Stimulated activated CD4-positive, alpha-beta T cell treated with anti-CD3 and anti-CD28 coated beads, TNF-alpha, amount 100 ng/mL, for 4 hours (primary cell): ENCODE measurements at regions not wholly inside any gene's neighbourhood (a gene's known extent, or its start where the extent isn't known, plus 50 kb on each side); places are given as distances from the start of the nearest gene placed in this dataset.

Source experiments
- DNase-seq, 3 experiments: peaks; one replicate each; pipeline ENCODE4 v3.0.0-alpha.2; 2020; ENCODE audit warnings: low read depth in 3 of 3

DNA sequence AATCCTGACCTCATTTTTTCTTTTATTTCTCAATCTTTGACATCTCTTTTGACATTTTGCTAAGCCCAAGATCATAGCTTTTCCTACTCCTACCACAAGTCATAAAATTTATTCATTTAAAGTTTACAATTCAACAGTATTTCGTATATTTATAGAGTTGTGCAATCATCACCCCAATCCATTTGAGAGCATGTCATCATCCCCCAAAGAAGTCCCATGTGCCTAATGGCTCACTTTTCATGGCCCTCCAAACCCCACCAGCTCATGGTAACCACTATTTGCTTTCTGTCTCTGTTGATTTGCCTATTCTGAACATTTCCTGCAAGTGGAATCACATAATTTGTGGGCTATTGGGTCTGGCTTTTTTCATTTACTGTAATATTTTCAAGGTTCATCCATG, 52.5 kb upstream of the GLI3 start:
- DNase-seq, result no peak
